GM19238 (cell line): ENCODE measurements at regions not wholly inside any gene's neighbourhood (a gene's known extent, or its start where the extent isn't known, plus 50 kb on each side); places are given as distances from the start of the nearest gene placed in this dataset.
"Not testable (repeated sequence)": the region's sequence is repeated elsewhere in the genome, so short reads cannot be mapped to it uniquely, and the experiment has no call there.

Source experiments
- DNase-seq: peaks from one replicate; pipeline ENCODE4 v3.0.0; 2011; ENCODE audit warnings: low spot score; ENCODE audit not compliant: insufficient read length

GRCh38 chr14:104230946-104231345 lies 92.6 kb downstream of the KIF26A start:
- no peak for DNase-seq

DNA sequence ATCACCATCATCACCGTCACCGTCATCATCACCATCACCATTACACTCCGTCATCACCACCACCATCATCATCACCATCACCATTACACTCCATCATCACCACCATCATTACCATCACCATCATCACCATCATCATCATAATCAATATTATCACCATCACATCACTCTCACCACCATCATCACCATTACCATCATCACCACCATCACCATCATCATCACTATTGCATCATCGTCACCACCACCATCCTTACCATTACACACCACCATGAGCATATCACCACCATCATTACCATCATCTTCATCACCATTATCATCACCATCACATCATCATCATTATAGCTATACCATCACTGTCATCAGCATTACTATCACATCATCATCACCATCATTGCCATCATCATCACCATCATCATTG lies 93.7 kb downstream of the KIF26A start:
- no peak for DNase-seq

DNA sequence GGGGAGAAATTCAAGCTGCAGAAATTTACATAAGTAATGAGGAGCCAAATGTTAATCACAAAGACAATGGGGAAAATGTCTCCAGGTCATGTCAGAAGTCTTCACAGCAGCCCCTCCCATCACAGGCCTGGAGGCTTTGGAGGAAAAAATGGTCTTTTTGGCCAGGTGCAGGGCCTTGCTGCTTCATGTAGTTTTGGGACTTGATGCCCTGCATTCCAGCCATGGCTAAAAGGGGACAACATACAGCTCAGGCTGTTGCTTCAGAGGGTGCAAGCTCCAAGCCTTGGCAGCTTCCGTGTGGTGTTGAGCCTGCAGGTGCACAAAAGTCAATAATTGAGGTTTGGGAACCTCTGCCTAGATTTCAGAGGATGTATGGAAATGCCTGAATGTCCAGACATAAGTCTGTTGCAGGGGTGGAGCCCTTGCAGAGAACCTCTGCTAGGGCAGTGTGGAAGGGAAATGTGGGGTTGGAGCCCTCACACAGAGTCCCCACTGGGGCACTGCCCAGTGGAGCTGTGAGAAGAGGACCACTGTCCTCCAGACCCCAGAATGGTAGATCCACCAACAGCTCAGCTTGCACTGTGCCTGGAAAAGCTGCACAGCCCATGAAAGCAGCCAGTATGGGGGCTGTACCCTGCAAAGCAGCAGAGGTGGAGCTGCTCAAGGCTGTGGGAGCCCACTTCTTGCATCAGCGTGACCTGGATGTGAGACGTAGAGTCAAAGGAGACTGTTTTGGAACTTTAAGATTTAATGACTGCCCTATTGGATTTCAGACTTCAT lies 95.8 kb downstream of the KIF26A start:
- not testable (repeated sequence) for DNase-seq

GRCh38 chr14:104235686-104236085 lies 97.3 kb downstream of the KIF26A start:
- no peak for DNase-seq

GRCh38 chr14:104237651-104238423 lies 99.5 kb downstream of the KIF26A start:
- DNase-seq = no peak

GRCh38 chr14:104238424-104239184 lies 100.2 kb downstream of the KIF26A start:
- DNase-seq = no peak

GRCh38 chr14:104239185-104239775 lies 100.9 kb downstream of the KIF26A start:
- DNase-seq = no peak

GRCh38 chr14:104239861-104240301 lies 101.5 kb downstream of the KIF26A start:
- DNase-seq = no peak

GRCh38 chr14:104240434-104241157 lies 102.2 kb downstream of the KIF26A start:
- DNase-seq = no peak

DNA sequence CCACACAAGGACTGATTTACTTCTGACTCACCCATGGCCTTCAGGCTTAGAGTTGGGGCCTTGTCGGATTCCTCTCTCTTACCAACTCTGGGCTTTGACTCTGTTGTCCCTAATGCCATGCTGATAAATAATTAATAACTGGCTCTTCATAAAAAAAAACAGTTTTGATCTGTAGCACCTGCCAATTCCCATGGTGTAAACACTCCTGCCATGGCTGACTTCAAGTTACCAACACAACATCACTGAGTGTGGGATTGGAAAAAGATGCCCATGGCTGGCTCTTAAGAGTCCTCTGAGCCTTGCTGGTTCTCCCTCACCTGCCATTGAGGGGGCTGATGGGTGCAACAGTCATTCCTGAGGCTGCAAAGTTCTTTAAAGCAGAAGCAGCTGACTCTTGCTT lies 104.8 kb downstream of the KIF26A start:
- no peak for DNase-seq

GRCh38 chr14:104244221-104245011 lies 106.0 kb downstream of the KIF26A start:
- no peak for DNase-seq

DNA sequence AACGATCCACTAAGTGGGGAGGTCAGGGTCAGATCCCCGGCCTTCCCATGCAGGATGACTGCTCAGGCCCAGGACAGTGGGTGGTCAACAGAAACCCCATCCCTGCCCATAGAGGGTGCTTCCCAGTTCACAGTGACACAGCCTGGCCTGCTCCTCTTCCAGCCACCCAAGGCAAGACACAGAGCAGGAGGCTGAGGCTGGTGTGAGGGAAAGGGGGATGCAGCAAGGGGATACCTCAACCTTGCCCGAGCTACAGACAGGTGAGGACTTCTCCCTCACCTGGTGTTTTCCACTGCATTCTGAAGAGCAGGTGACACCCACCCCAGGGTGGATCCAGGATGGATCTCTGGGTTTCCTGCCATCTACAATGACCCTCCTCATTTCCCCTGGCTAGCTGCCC lies 106.7 kb downstream of the KIF26A start:
- no peak for DNase-seq

DNA sequence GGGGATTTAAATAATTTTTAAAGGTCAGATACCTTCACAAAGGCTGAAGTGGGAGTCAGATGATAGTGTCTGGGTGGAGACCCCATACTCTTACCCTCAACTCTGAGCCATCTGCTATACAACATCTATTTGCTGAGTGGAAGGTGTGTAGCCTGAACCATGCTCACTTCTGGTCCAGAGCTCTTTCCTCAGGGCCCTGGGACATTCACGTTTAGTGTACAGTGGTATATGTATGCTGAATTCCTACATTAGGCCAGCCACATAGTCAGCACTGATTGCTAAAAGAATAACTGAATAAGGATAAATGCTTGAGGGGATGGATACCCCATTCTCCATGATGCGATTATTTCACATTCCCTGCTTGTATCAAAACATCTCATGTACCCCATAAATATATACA lies 107.3 kb downstream of the KIF26A start:
- DNase-seq = no peak

DNA sequence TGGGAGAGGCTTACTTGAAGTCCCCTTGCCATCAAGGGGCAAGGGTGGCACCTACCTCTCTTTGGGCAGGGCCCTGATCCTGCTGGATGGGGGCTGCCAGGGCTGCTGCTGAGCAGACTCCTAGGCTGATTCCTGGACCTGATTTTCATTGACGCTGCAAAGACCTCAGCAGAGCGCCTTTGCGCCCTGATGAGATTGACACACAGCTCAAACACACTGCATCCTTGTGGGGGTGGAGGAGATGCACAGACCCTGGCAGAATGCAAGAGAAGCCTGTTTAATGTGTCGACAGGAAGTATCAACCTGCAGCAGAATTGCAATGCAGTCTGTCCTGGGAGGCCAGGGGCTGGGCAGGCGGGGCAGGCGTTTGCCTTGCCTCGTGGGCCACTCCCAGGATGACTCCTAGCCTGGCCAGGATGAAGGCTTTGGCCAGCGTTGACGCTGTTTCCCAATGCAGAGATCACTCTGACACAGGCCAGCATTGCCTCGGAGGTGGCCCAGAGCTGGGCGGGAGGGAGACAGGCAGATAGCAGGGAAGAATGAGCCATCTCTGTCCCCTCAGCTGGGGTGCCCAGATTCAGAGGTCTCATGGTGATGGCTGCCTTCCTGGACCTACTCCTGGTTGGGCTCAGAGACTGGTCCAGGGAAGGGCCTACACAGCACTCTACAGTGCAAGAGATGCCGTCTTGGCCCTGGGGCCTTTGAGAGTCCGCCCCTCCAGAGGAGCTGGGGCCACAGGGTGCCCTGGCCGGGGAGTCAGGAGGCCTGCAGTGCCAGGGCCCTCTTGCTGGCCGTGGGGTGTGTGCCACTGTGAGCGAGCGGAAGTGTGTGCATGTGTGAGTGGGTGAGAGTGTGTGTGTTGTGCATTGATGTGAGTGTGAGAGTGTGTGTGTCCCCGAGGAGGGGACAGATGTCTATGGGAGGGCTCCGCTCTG lies 108.3 kb downstream of the KIF26A start:
- no peak for DNase-seq

DNA sequence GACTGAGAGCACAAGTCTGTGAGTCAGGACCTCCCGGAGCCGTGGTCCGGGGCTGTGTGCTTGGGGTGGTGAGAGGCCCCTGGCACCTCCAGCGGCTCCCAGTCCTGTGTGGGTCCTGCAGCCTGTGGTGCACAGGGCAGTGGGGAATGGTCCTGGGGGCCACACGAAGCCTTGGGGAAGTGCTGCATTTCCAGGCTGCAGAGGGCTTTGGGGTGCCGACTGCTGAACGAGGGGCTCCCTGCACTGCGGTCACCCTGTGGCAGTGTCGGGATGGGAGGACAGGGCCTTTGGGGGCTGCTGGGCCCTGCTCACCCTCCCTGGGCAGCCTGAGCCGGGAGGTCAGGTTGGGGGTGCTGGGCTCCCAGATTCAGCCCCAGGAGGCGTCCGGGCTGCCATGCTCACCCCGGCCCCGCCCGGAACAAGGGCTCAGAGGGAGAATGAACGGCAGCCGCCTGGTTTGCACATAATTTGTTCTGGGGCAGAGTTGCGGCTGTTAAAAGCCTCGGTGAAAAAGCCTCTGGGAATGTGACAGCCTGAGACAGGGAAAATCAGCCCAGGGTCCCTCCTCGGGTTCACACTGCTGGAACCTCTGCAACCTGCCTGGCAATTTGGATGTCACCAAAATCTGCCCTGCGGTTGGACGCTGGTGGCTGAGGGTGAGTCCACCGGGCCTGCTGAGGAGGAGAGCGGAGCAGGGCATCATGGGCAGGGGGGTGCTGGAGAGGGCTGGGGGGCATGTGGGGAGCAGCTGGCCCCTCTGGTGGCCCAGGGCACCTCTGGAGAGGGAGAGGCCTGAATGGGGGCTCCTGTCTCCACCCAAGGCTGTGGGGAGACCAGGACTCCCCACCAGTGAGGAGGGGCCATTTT lies 109.2 kb downstream of the KIF26A start:
- no peak for DNase-seq

- no peak for DNase-seq
These were observed 110.0 kb downstream of the KIF26A start for GRCh38 chr14:104248203-104249055.

DNA sequence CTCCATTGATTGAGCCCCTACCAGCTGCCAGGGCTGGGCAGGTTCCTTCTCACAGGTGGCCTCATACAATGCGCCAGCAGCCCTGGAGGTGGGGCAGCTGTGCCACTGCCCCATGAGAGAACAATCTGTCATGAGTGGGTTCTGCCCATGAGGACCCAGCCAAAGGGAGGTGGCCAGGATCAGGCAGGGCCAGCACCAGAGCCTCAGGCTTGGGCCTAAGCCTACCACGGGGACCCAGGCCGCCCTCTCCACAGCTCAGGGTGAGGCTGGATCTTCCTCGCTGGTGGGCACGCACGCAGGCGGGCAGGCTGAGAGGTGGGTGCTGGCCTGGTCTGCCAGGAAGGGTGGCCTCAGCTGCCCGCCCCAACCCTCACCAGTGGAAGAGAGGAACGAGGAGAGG lies 110.7 kb downstream of the KIF26A start:
- no peak for DNase-seq
